HUES64 (cell line): ENCODE measurements at regions not wholly inside any gene's neighbourhood (a gene's known extent, or its start where the extent isn't known, plus 50 kb on each side); places are given as distances from the start of the nearest gene placed in this dataset.

Source experiments
- H3K27ac ChIP-seq: 2 replicates; pipeline ENCODE4 v1.7.0; 2013; ENCODE audit warnings: low read depth, low read length, inconsistent platforms
- H3K27me3 ChIP-seq: 2 replicates; pipeline ENCODE4 v1.6.1; 2013; ENCODE audit warnings: mild to moderate bottlenecking, low read length; ENCODE audit not compliant: insufficient read depth
- H3K36me3 ChIP-seq: 2 replicates; pipeline ENCODE4 v1.6.1; 2013; ENCODE audit warnings: mild to moderate bottlenecking, low read length; ENCODE audit not compliant: insufficient read depth
- H3K4me1 ChIP-seq: 2 replicates; pipeline ENCODE4 v1.6.1; 2013; ENCODE audit warnings: mild to moderate bottlenecking, low read length, moderate library complexity; ENCODE audit not compliant: insufficient read depth
- H3K4me3 ChIP-seq: 2 replicates; pipeline ENCODE4 v1.5.1; 2013; ENCODE audit warnings: mild to moderate bottlenecking, low read length, moderate library complexity
- H3K9ac ChIP-seq: 2 replicates; pipeline ENCODE4 v1.6.1; 2013; ENCODE audit warnings: mild to moderate bottlenecking, low read depth, low read length
- H3K9me3 ChIP-seq: 2 replicates; pipeline ENCODE4 v1.6.1; 2013; ENCODE audit warnings: low read depth, low read length; ENCODE audit not compliant: insufficient read depth
- WGBS: fragments of 150-250, 120-280 bp; methylation state at CpG from one replicate; pipeline ENCODE4 v1.1.7; 2013; ENCODE audit warnings: missing lambda C conversion rate; 5-methylcytosine and 5-hydroxymethylcytosine counted together

DNA sequence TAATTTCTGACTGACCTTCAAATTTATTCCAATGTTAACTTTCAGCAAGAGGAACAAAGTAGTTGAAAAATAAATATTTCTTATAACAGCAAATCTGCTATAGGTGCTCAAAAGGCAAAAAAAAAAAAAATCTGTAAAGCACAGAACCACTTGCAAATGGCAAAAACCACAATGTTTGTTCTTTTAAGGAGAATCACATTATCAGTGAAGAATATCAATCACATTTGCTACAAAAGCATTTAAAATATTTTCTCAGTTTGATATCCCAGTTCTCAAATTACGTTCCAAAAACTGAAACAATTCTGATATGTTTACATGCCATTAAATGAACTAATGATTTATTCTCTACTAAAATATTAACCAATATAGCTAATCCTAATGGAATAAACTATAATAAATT, 163.3 kb downstream of the METTL4 start:
- H3K27ac ChIP-seq, result no peak overlapping the region
- H3K36me3 ChIP-seq, result no peaks in the 10 kb centered on the region
- H3K27me3 ChIP-seq, result no peaks in the 10 kb centered on the region
- H3K9ac ChIP-seq, result no peak overlapping the region
- 71% methylated on average over 1 of the region's 1 CpG for WGBS
- H3K4me1 ChIP-seq, result peaks cover 4% of the 10 kb centered on the region
- no peak overlapping the region for H3K4me3 ChIP-seq
- no peaks in the 10 kb centered on the region for H3K9me3 ChIP-seq

DNA sequence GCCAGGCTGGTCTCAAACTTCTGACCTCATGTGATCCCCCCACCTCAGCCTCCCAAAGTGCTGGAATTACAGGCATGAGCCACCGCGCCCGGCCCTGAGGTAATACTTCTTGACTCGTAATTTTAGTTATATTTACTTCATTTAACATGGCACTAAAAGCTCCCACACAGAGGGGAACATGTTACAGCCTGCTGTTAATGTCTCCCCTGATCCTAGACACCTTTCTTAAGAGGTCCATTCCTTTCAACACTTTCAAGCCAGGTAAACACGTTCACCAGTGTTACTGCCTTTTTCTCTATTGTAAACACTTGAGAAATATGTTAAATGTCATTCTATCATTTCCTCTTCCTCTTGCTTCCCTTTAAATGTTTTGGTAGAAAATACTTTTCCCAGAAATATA, 161.4 kb downstream of the METTL4 start:
- WGBS, result 95% methylated on average over 4 of the region's 5 CpGs
- no peaks in the 10 kb centered on the region for H3K36me3 ChIP-seq
- H3K27me3 ChIP-seq, result no peaks in the 10 kb centered on the region
- no peak overlapping the region for H3K4me3 ChIP-seq
- H3K4me1 ChIP-seq, result peaks cover 4% of the 10 kb centered on the region
- no peak overlapping the region for H3K27ac ChIP-seq
- H3K9ac ChIP-seq, result no peak overlapping the region
- no peaks in the 10 kb centered on the region for H3K9me3 ChIP-seq

DNA sequence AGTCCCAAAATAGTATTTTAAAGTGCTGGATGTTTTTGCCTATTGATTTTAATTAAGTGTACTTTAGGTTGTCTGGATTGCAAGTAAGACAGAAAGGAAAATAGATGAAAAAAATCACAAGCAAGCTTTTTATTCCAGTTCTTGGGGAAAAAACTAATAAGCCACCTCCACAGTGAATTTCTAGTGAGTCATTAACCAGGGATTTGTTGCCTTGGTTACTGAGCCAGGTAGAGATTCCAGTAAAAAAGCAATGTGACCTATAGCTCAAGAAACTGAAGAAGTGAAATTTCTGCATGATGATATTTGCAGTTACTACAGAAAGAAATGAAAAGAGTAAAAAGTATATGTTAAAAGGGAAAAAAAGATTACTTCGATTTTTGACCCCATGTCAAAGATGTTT, 160.6 kb downstream of the METTL4 start:
- H3K4me3 ChIP-seq, result no peak overlapping the region
- no peaks in the 10 kb centered on the region for H3K36me3 ChIP-seq
- no CpG with 5 or more reads among the region's 1 CpG for WGBS
- no peak overlapping the region for H3K9ac ChIP-seq
- peaks cover 4% of the 10 kb centered on the region for H3K4me1 ChIP-seq
- H3K9me3 ChIP-seq, result no peaks in the 10 kb centered on the region
- no peak overlapping the region for H3K27ac ChIP-seq
- no peaks in the 10 kb centered on the region for H3K27me3 ChIP-seq

DNA sequence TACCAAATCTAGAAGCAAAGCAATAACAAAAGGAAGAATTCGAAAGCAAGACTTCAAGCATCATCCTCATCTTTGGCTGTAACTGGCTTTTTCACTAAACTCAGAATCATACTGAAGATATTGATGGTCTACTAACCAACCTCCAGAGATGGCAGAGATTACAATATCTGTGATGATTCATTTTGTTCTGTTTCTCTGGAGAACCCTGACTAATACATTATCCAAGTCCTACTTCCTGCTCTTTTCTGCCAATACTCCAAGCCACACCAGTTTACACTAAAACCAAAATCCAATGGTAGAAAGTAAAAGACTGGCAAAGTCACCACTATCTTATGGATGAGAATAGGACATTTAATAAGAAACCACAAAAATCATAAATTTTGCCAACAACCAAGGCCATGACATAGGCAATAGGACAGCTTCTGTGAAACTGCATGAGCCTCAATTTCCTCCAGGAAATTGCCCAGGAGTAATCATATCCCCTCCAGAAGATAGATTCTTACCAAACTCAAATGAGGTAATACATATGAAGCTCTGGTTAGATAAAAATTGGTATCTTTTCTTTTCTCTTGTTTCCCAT, 159.8 kb downstream of the METTL4 start:
- WGBS, result 93% methylated on average over 1 of the region's 1 CpG
- Histone ChIP-seq H3K9ac (no peak overlapping the region), H3K9me3 (no peaks in the 10 kb centered on the region), H3K4me3 (no peak overlapping the region), H3K27me3 (no peaks in the 10 kb centered on the region), H3K4me1 (peaks cover 4% of the 10 kb centered on the region), H3K36me3 (no peaks in the 10 kb centered on the region), H3K27ac (no peak overlapping the region)

DNA sequence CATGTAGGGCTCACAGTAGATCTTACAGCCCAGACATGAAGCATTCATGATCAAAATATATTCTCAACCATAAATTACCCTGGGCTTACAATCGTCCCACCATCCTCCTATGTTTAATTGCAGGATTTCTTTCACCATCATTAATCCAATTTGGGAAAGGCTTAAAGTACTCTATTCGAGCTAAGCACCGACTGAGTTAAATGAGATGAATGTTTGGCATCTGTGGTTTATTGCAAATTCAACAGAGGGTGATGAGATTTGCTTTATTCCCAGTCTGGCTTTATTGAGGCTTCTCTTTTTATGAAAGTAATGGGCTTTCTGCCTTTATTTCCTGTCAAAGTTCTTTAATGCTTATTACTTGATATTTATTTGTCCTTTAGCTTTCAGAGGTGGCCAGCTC, 159.0 kb downstream of the METTL4 start:
- Histone ChIP-seq H3K9ac (no peak overlapping the region), H3K9me3 (no peaks in the 10 kb centered on the region), H3K27ac (no peak overlapping the region), H3K4me3 (no peak overlapping the region), H3K36me3 (no peaks in the 10 kb centered on the region), H3K4me1 (peaks cover 4% of the 10 kb centered on the region), H3K27me3 (no peaks in the 10 kb centered on the region)
- WGBS, result 96% methylated on average over 3 of the region's 3 CpGs

DNA sequence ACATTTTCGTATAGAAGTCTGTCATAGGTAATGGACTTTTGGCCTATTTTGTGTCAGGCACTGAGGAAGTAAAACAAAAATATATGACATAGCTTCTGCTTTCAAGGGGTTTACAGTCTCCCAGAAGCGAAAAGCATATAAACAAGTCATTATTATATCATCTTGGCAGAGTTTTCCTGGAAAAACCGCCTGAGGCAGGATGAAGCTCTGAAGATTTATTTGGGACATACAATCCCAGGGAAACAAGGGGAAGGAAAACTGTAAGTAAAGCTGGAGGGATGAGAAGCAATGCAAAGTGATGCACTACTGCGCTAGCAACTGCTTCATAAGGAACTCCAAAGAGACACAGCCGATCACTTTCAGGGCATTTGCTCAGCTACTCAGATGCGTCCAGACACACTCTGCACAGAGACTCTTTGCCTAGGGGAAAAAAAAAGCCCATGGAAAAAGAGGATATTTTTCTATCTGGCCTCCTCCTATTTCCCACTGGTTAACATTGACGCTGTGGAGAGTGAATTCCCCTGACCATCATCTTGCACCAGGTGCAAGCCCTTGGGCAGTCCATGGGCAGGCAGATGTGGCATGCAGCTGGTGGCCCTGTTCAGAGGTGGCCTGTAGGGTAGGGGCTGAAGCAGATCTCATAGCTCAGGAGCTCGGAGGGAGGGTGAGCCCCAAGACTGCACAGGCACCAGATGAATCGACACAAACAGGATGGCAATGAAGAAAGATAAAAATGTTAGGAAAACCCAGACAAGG, 158.1 kb downstream of the METTL4 start:
- Histone ChIP-seq H3K9me3 (no peaks in the 10 kb centered on the region), H3K27ac (no peak overlapping the region), H3K4me3 (no peak overlapping the region), H3K9ac (no peak overlapping the region), H3K4me1 (peaks cover 4% of the 10 kb centered on the region), H3K27me3 (no peaks in the 10 kb centered on the region), H3K36me3 (no peaks in the 10 kb centered on the region)
- 91% methylated on average over 8 of the region's 9 CpGs for WGBS

DNA sequence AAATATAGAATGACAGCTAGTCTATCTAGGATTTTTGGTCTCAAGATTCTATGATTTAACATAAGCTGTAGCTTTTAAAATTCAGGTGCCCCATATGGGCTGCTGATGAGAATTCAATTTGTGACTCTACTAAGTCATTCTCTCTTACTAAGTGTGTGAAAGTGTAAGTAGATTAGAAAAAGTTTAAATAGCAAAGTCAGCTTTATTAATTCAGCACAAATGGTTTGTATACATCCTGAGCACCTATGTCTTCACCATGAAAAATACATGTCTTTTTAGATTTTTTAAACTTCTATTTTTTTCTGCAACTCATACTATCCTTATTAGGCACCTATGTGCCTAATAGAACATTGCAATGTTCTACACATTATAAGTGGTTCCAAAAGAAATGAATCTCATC, 157.1 kb downstream of the METTL4 start:
- peaks cover 4% of the 10 kb centered on the region; the same call in 1 of the 2 replicates for H3K4me1 ChIP-seq
- H3K9me3 ChIP-seq, result no peaks in the 10 kb centered on the region
- no peaks in the 10 kb centered on the region for H3K27me3 ChIP-seq
- H3K36me3 ChIP-seq, result no peaks in the 10 kb centered on the region
- H3K9ac ChIP-seq, result no peak overlapping the region
- H3K4me3 ChIP-seq, result no peak overlapping the region
- H3K27ac ChIP-seq, result no peak overlapping the region

DNA sequence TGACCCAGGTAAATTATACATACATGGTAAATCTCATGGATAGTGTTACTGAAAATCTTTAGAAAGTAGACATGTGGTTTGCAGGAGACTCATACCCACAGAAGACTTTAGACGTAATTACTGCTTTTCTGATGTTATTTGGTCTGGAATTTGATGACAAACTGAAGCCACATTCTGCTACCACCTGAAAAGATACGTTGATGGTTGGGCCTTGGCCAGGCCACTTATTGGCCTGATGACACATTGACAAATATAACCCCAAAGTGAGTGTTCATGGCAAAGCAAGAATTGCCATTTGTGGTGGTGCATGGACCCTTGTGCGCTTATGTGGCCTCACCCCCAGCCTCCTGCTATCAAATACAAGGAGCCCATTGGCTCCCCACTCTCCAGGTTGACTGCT, 155.6 kb downstream of the METTL4 start:
- Histone ChIP-seq H3K9ac (no peak overlapping the region), H3K4me1 (peaks cover 2% of the 10 kb centered on the region; the same call in 1 of the 2 replicates), H3K27me3 (no peaks in the 10 kb centered on the region), H3K27ac (no peak overlapping the region), H3K9me3 (no peaks in the 10 kb centered on the region), H3K4me3 (no peak overlapping the region), H3K36me3 (no peaks in the 10 kb centered on the region)
- WGBS, result 99% methylated on average over 3 of the region's 3 CpGs

DNA sequence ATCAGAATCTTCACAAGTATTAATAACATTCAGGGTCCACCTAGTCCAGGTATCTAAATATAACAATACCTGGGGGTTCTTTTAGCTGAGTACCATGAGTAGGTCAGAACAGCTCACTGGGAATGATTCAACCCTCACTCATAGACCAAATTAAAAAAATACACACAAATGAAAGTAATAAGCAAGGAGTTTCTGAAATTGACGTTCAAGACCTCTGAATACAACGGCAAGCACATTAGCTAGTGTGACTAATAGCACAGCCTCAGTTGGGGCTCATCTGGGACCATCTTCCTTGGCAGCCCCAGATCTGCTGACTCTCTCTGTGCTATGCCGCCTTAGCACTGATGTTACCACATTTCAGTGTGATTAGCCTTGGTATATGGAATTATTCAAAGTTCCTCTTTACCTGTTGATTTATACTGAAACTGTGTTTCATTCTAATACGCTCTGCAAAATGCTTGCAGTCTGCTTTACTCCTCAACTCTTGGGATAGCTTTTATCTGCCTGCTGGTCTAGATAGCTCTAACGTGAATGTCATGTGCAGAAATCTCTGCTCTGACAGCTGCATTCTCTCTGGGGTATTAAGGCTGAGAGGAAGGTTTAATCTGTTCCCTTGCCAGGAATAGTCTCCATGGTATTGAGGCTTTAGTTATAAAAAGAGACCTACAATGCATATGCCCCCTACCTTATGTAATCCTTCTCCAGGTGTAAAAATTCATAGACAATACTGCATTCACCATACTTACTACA, 153.3 kb downstream of the METTL4 start:
- Histone ChIP-seq H3K27ac (no peak overlapping the region), H3K36me3 (no peaks in the 10 kb centered on the region)

DNA sequence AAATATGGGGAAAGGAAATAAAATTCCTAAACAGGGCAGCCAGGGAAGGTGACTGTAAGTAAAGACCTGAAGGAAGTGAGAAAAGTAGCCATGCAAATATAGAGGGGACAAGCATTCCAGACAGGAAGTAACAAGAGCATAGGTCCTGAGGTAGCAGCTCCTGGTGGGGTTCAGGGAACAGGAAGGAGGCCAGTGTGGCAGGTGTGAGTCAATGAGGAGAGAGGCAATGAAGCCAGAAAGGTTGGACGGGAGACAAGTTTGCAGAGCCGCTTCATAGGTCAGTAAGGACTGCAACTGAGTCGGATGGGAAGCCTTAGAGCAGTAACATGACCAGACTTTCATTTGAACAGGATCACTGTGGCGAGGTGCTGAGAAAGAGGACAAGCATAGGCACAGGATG, 150.9 kb downstream of the METTL4 start:
- Histone ChIP-seq H3K4me3 (no peak overlapping the region), H3K9ac (no peak overlapping the region), H3K27ac (no peak overlapping the region), H3K9me3 (no peaks in the 10 kb centered on the region), H3K36me3 (no peaks in the 10 kb centered on the region), H3K4me1 (no peaks in the 10 kb centered on the region), H3K27me3 (no peaks in the 10 kb centered on the region)
- 91% methylated on average over 4 of the region's 4 CpGs for WGBS

More for the DNA sequence above, 153.3 kb downstream of the METTL4 start:
- no peaks in the 10 kb centered on the region for H3K9me3 ChIP-seq
- no peak overlapping the region for H3K4me3 ChIP-seq
- H3K27me3 ChIP-seq, result no peaks in the 10 kb centered on the region
- 94% methylated on average over 5 of the region's 5 CpGs for WGBS
- H3K4me1 ChIP-seq, result no peaks in the 10 kb centered on the region
- no peak overlapping the region for H3K9ac ChIP-seq

DNA sequence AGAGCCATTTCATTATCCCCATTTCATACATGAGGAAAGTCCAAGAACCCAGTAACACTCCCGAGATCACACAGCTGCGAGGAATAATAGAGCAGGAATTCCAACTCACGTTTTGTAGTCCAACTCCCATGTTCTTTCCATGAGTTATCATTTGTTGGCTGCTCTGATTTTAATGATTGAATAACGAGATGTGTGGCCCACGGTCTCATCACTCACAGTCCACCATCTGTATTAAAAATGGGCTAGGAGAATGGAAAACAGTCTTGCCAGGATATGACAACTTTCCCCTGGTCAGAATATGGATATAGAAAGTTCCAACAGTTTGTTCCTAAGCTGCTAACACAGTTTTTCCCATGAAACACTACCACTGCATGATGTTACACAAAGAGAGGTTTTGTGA, 147.5 kb downstream of the METTL4 start:
- Histone ChIP-seq H3K9ac (no peak overlapping the region), H3K36me3 (no peaks in the 10 kb centered on the region), H3K4me3 (no peak overlapping the region), H3K27ac (no peak overlapping the region), H3K27me3 (no peaks in the 10 kb centered on the region), H3K9me3 (no peaks in the 10 kb centered on the region), H3K4me1 (no peaks in the 10 kb centered on the region)
- 90% methylated on average over 3 of the region's 5 CpGs for WGBS
